ENCODE measurements at regions not wholly inside any gene's neighbourhood (a gene's known extent, or its start where the extent isn't known, plus 50 kb on each side); places are given as distances from the start of the nearest gene placed in this dataset.
A peak's percentile ranks its signal among the peaks of the same experiment; 100 is the strongest.

- DNase-seq (ENCODE audit: low read depth, low spot score) = no peak
These were observed 395.1 kb downstream of the MN1 start for GRCh38 chr22:27406389-27406861.

- DNase-seq (ENCODE audit: low read depth, low spot score) = no peak
These were observed 394.1 kb downstream of the MN1 start for GRCh38 chr22:27407369-27407985.

GRCh38 chr22:27408068-27408467 lies 393.5 kb downstream of the MN1 start:
- DNase-seq (ENCODE audit: low read depth, low spot score) = no peak

GRCh38 chr22:27409299-27409698 lies 392.3 kb downstream of the MN1 start:
- DNase-seq (ENCODE audit: low read depth, low spot score) = no peak

GRCh38 chr22:27412866-27413445 lies 388.6 kb downstream of the MN1 start:
- DNase-seq (ENCODE audit: low read depth, low spot score) = no peak

GRCh38 chr22:27413702-27414101 lies 387.9 kb downstream of the MN1 start:
- DNase-seq (ENCODE audit: low read depth, low spot score) = no peak

GRCh38 chr22:27416511-27417420 lies 384.8 kb downstream of the MN1 start:
- peak; percentile 89 for DNase-seq (ENCODE audit: low read depth, low spot score)

- no peak for DNase-seq (ENCODE audit: low read depth, low spot score)
These were observed 384.1 kb downstream of the MN1 start for GRCh38 chr22:27417421-27417814.

- DNase-seq (ENCODE audit: low read depth, low spot score) = no peak
These were observed 383.3 kb downstream of the MN1 start for GRCh38 chr22:27418261-27418660.

- DNase-seq (ENCODE audit: low read depth, low spot score) = no peak
These were observed 382.1 kb downstream of the MN1 start for GRCh38 chr22:27419473-27419872.

GRCh38 chr22:27420195-27420816 lies 381.2 kb downstream of the MN1 start:
- DNase-seq (ENCODE audit: low read depth, low spot score) = no peak

GRCh38 chr22:27420817-27421361 lies 380.7 kb downstream of the MN1 start:
- peak; percentile 98 for DNase-seq (ENCODE audit: low read depth, low spot score)

GRCh38 chr22:27422442-27422841 lies 379.1 kb downstream of the MN1 start:
- no peak for DNase-seq (ENCODE audit: low read depth, low spot score)

- no peak for DNase-seq (ENCODE audit: low read depth, low spot score)
These were observed 377.2 kb downstream of the MN1 start for GRCh38 chr22:27424319-27424718.

GRCh38 chr22:27429476-27429875 lies 372.1 kb downstream of the MN1 start:
- no peak for DNase-seq (ENCODE audit: low read depth, low spot score)

GRCh38 chr22:27431081-27431480 lies 370.5 kb downstream of the MN1 start:
- no peak for DNase-seq (ENCODE audit: low read depth, low spot score)

- DNase-seq (ENCODE audit: low read depth, low spot score) = no peak
These were observed 369.7 kb downstream of the MN1 start for GRCh38 chr22:27431896-27432295.

- DNase-seq (ENCODE audit: low read depth, low spot score) = no peak
These were observed 368.5 kb downstream of the MN1 start for GRCh38 chr22:27433099-27433498.

- no peak for DNase-seq (ENCODE audit: low read depth, low spot score)
These were observed 367.9 kb downstream of the MN1 start for GRCh38 chr22:27433585-27434190.

GRCh38 chr22:27434898-27435297 lies 366.7 kb downstream of the MN1 start:
- DNase-seq (ENCODE audit: low read depth, low spot score) = no peak

GRCh38 chr22:27435844-27436576 lies 365.5 kb downstream of the MN1 start:
- no peak for DNase-seq (ENCODE audit: low read depth, low spot score)

Data from brain pericyte (primary cell).